ENCODE measurements at regions not wholly inside any gene's neighbourhood (a gene's known extent, or its start where the extent isn't known, plus 50 kb on each side); places are given as distances from the start of the nearest gene placed in this dataset.

DNA sequence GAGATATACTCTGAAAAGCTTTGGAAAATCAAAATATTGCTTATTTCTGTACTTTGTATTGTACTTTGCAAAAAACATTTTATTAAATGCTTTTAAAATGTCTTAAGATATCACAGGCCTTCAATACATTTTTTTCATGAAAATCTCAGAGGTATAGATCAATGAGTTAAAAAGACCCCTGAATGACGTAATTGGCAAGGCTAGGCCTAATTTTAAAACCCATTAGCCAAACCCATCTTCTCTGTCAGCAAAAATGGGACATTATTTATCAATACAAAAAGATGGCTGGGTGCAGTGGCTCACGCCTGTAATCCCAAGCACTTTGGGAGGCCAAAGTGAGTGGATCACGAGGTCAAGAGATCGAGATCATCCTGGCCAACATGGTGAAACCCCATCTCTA, 84.8 kb upstream of the PAK5 start:
- H3K4me2 ChIP-seq (ENCODE audit: insufficient read depth, low read length) = no peak overlapping the region
- no peaks in the 10 kb centered on the region for H3K36me3 ChIP-seq (ENCODE audit: control insufficient read depth, insufficient read depth, low read length)
- no TSS peak for BruUV-seq (replicated peaks)
- in situ Hi-C loops (cut with MboI) = no loop called here
- TF ChIP-seq HMG20A (CRISPR knock-in tag; conservative IDR thresholded peaks at IDR 0.05) (no peak), ZNF589 (CRISPR knock-in tag; IDR thresholded peaks at IDR 0.05; ENCODE audit: low read depth) (no peak), NFIX (CRISPR knock-in tag; IDR thresholded peaks at IDR 0.05; ENCODE audit: low read depth) (no peak), PTTG1 (tag; IDR thresholded peaks at IDR 0.05; ENCODE audit: low read depth) (no peak), KHSRP (IDR thresholded peaks at IDR 0.05) (no peak), PHF20 (IDR thresholded peaks at IDR 0.05; ENCODE audit: partially characterized antibody) (no peak), POLR3A (IDR thresholded peaks at IDR 0.05; ENCODE audit: borderline replicate concordance, extremely low read depth, insufficient read depth, insufficient read length) (no peak), SIN3A (IDR thresholded peaks at IDR 0.05; ENCODE audit: borderline replicate concordance in 2 of 2, control insufficient read depth in 1 of 2, low read depth in 2 of 2, low read length in 2 of 2) (no peak), ZKSCAN8 (CRISPR knock-in tag; IDR thresholded peaks at IDR 0.05) (no peak), C11orf30 (IDR thresholded peaks at IDR 0.05; ENCODE audit: low read depth) (no peak), BRD9 (IDR thresholded peaks at IDR 0.05; ENCODE audit: low read depth, partially characterized antibody) (no peak), PCBP2 (IDR thresholded peaks at IDR 0.05; ENCODE audit: low read depth, low read length, poor library complexity, severe bottlenecking) (no peak)
- TF ChIP-seq, protein P1, sequence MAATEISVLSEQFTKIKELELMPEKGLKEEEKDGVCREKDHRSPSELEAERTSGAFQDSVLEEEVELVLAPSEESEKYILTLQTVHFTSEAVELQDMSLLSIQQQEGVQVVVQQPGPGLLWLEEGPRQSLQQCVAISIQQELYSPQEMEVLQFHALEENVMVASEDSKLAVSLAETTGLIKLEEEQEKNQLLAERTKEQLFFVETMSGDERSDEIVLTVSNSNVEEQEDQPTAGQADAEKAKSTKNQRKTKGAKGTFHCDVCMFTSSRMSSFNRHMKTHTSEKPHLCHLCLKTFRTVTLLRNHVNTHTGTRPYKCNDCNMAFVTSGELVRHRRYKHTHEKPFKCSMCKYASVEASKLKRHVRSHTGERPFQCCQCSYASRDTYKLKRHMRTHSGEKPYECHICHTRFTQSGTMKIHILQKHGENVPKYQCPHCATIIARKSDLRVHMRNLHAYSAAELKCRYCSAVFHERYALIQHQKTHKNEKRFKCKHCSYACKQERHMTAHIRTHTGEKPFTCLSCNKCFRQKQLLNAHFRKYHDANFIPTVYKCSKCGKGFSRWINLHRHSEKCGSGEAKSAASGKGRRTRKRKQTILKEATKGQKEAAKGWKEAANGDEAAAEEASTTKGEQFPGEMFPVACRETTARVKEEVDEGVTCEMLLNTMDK (IDR thresholded peaks at IDR 0.05; ENCODE audit: borderline replicate concordance, insufficient read depth, low read depth, low read length, poor library complexity, severe bottlenecking) = no peak
- TF ChIP-seq, protein P2, sequence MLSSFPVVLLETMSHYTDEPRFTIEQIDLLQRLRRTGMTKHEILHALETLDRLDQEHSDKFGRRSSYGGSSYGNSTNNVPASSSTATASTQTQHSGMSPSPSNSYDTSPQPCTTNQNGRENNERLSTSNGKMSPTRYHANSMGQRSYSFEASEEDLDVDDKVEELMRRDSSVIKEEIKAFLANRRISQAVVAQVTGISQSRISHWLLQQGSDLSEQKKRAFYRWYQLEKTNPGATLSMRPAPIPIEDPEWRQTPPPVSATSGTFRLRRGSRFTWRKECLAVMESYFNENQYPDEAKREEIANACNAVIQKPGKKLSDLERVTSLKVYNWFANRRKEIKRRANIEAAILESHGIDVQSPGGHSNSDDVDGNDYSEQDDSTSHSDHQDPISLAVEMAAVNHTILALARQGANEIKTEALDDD (IDR thresholded peaks at IDR 0.05) = no peak
- intact Hi-C loops (cut with micrococcal nuclease) = no loop called here
- H4K20me1 ChIP-seq (replicated peaks; ENCODE audit: control insufficient read depth, insufficient read depth, low read length) = no peaks in the 10 kb centered on the region
- H3K9me1 ChIP-seq (ENCODE audit: control insufficient read depth, insufficient read depth, low read length) = no peaks in the 10 kb centered on the region
- no peaks in the 10 kb centered on the region for H3K27me3 ChIP-seq (ENCODE audit: control insufficient read depth in 2 of 2, insufficient read depth in 2 of 2, low read length in 2 of 2)
- WGBS (ENCODE audit: insufficient coverage, low coverage, missing lambda C conversion rate) = 0% methylated on average over 3 of the region's 4 CpGs
- no peak overlapping the region for H2AFZ ChIP-seq (ENCODE audit: low read depth, low read length)
- CTCF ChIA-PET (ENCODE audit: low intra/inter-chr PET ratio) = no interaction called here
- ATAC-seq (no peak), FAIRE-seq (no peak), DNase-seq (ENCODE audit: extremely low read depth in 1 of 4, low spot score in 3 of 4) (no peak)
- H3K4me1 ChIP-seq (replicated peaks in 1 of 2; ENCODE audit: control insufficient read depth in 2 of 2, insufficient read depth in 2 of 2, low read length in 2 of 2) = no peaks in the 10 kb centered on the region
- H3K9me3 ChIP-seq (replicated peaks; ENCODE audit: control insufficient read depth, insufficient read depth, low read depth, low read length) = no peaks in the 10 kb centered on the region
- H3K4me3 ChIP-seq = no peak overlapping the region
- POLR2A ChIA-PET = interaction anchor here (1.0 kb wide), 1 partner anchor 153 kb away, joined by 3 read pairs; no protein-coding TSS in a partner anchor
- no peak overlapping the region for H3K9ac ChIP-seq (ENCODE audit: insufficient read depth in 1 of 2, low read depth in 2 of 2, low read length in 2 of 2)
- no peaks in the 10 kb centered on the region for H3K79me2 ChIP-seq (ENCODE audit: control insufficient read depth, insufficient read depth, low read length)
- H3K27ac ChIP-seq (ENCODE audit: extremely low read depth, low read depth, low read length) = no peak overlapping the region
